ENCODE measurements at regions not wholly inside any gene's neighbourhood (a gene's known extent, or its start where the extent isn't known, plus 50 kb on each side); places are given as distances from the start of the nearest gene placed in this dataset.

DNA sequence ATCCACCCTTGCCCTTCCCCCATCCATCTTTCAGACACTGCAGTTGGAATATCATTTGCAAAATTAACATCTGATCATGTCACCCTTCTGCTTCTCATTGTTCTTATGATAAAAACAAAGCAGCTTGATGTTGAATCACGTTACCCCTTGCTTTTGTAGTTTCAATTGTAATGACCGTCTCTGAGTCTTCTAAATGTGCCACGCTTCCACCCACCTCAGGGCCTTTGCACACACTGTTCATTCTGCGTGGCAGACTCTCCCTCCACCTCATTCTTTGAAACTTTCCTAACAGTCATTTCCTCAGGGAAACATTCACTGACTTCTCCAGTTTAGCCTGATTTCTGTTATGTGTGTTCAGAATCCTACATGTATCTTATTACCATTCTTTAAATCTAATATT, 143.6 kb upstream of the LMO4 start:
- TF ChIP-seq, protein P1, sequence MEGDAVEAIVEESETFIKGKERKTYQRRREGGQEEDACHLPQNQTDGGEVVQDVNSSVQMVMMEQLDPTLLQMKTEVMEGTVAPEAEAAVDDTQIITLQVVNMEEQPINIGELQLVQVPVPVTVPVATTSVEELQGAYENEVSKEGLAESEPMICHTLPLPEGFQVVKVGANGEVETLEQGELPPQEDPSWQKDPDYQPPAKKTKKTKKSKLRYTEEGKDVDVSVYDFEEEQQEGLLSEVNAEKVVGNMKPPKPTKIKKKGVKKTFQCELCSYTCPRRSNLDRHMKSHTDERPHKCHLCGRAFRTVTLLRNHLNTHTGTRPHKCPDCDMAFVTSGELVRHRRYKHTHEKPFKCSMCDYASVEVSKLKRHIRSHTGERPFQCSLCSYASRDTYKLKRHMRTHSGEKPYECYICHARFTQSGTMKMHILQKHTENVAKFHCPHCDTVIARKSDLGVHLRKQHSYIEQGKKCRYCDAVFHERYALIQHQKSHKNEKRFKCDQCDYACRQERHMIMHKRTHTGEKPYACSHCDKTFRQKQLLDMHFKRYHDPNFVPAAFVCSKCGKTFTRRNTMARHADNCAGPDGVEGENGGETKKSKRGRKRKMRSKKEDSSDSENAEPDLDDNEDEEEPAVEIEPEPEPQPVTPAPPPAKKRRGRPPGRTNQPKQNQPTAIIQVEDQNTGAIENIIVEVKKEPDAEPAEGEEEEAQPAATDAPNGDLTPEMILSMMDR (IDR thresholded peaks at IDR 0.05) = no peak
- POLR2A ChIA-PET = no interaction called here
- CTCF ChIA-PET = no interaction called here
- ATAC-seq (ENCODE audit: poor library complexity) = no peak
- no peaks in the 10 kb centered on the region for H3K36me3 Mint-ChIP-seq (ENCODE audit: low read depth)
- Histone ChIP-seq H3K4me3 (ENCODE audit: low read length) (no peak overlapping the region), H3K27ac (ENCODE audit: low read depth in 1 of 2, low read length in 2 of 2) (no peak overlapping the region), H3K36me3 (ENCODE audit: insufficient read depth, low read length) (no peaks in the 10 kb centered on the region), H3K27me3 (ENCODE audit: control insufficient read depth in 1 of 2, insufficient read depth in 2 of 2, low read length in 2 of 2) (peaks cover 0 to 11% of the 10 kb centered on the region in 2 experiments), H3K9me3 (ENCODE audit: control insufficient read depth in 1 of 2, insufficient read depth in 1 of 2, low read length in 2 of 2) (no peaks in the 10 kb centered on the region), H3K4me1 (ENCODE audit: insufficient read depth, low read length) (no peaks in the 10 kb centered on the region)
- H3K27me3 Mint-ChIP-seq = peaks cover 19% of the 10 kb centered on the region
- H3K27ac Mint-ChIP-seq = no peak overlapping the region
- no peak overlapping the region for H3K4me3 Mint-ChIP-seq
- intact Hi-C loops (cut with DNase I, micrococcal nuclease) = no loop called here
- no peaks in the 10 kb centered on the region for H3K4me1 Mint-ChIP-seq (ENCODE audit: low read depth)
- no peak for DNase-seq
- no peaks in the 10 kb centered on the region for H3K9me3 Mint-ChIP-seq

- ChIA-PET CTCF (no interaction called here), POLR2A (no interaction called here)
- no peaks in the 10 kb centered on the region for H3K4me1 Mint-ChIP-seq (ENCODE audit: low read depth)
- no peaks in the 10 kb centered on the region for H3K9me3 ChIP-seq (ENCODE audit: control insufficient read depth in 1 of 2, insufficient read depth in 1 of 2, low read length in 2 of 2)
- DNase-seq = no peak
- intact Hi-C loops (cut with DNase I, micrococcal nuclease) = no loop called here
- no peaks in the 10 kb centered on the region for H3K36me3 ChIP-seq (ENCODE audit: insufficient read depth, low read length)
- H3K36me3 Mint-ChIP-seq (ENCODE audit: low read depth) = no peaks in the 10 kb centered on the region
- no peaks in the 10 kb centered on the region for H3K4me1 ChIP-seq (ENCODE audit: insufficient read depth, low read length)
- no peak overlapping the region for H3K27ac Mint-ChIP-seq
- no peak overlapping the region for H3K27ac ChIP-seq (ENCODE audit: low read depth in 1 of 2, low read length in 2 of 2)
- ATAC-seq (ENCODE audit: poor library complexity) = no peak
- TF ChIP-seq, protein P1 (IDR thresholded peaks at IDR 0.05) = no peak
- H3K4me3 Mint-ChIP-seq = no peak overlapping the region
- peaks cover 24% of the 10 kb centered on the region for H3K27me3 Mint-ChIP-seq
- peaks cover 0 to 11% of the 10 kb centered on the region in 2 experiments for H3K27me3 ChIP-seq (ENCODE audit: control insufficient read depth in 1 of 2, insufficient read depth in 2 of 2, low read length in 2 of 2)
- H3K9me3 Mint-ChIP-seq = no peaks in the 10 kb centered on the region
- no peak overlapping the region for H3K4me3 ChIP-seq (ENCODE audit: low read length)
These were observed 142.3 kb upstream of the LMO4 start for GRCh38 chr1:87186346-87186745.

GRCh38 chr1:87188640-87189039, 140.0 kb upstream of the LMO4 start:
- no peaks in the 10 kb centered on the region for H3K4me1 Mint-ChIP-seq (ENCODE audit: low read depth)

More at GRCh38 chr1:87188640-87189039, 140.0 kb upstream of the LMO4 start:
- Histone ChIP-seq H3K4me1 (ENCODE audit: insufficient read depth, low read length) (no peaks in the 10 kb centered on the region), H3K27me3 (ENCODE audit: control insufficient read depth in 1 of 2, insufficient read depth in 2 of 2, low read length in 2 of 2) (peaks cover 0 to 11% of the 10 kb centered on the region in 2 experiments), H3K36me3 (ENCODE audit: insufficient read depth, low read length) (no peaks in the 10 kb centered on the region), H3K4me3 (ENCODE audit: low read length) (no peak overlapping the region), H3K27ac (ENCODE audit: low read depth in 1 of 2, low read length in 2 of 2) (no peak overlapping the region), H3K9me3 (ENCODE audit: control insufficient read depth in 1 of 2, insufficient read depth in 1 of 2, low read length in 2 of 2) (no peaks in the 10 kb centered on the region)
- ATAC-seq (ENCODE audit: poor library complexity) (no peak), DNase-seq (no peak)
- Mint-ChIP-seq H3K4me3 (no peak overlapping the region), H3K36me3 (ENCODE audit: low read depth) (no peaks in the 10 kb centered on the region), H3K27me3 (peaks cover 25% of the 10 kb centered on the region), H3K9me3 (no peaks in the 10 kb centered on the region), H3K27ac (no peak overlapping the region)
- intact Hi-C loops (cut with DNase I, micrococcal nuclease) = no loop called here
- ChIA-PET POLR2A (no interaction called here), CTCF (no interaction called here)
- TF ChIP-seq, protein P1 (IDR thresholded peaks at IDR 0.05) = no peak

All from CD4-positive, alpha-beta T cell (primary cell).